AG04449 (cell line): ENCODE measurements at regions not wholly inside any gene's neighbourhood (a gene's known extent, or its start where the extent isn't known, plus 50 kb on each side); places are given as distances from the start of the nearest gene placed in this dataset.

Source experiments
- CTCF ChIA-PET: fragments of 350-600 bp; formaldehyde crosslinking; extraction: SDS; loops from one replicate; lab custom pipeline; 2021; ENCODE audit warnings: antibody characterized with exemption; lab: Yijun Ruan, JAX
- POLR2A ChIA-PET: fragments of 400-600, 350-600 bp; formaldehyde crosslinking; extraction: SDS; loops from one replicate; lab custom pipeline; 2020; ENCODE audit warnings: antibody characterized with exemption, inconsistent platforms; lab: Yijun Ruan, JAX
- DNase-seq: peaks from one replicate; pipeline ENCODE4 v3.0.0-alpha.2; 2010; ENCODE audit warnings: low read depth, low spot score
- H3K4me3 ChIP-seq: 2 replicates; pipeline ENCODE4 v1.5.1; 2011; ENCODE audit warnings: low read depth, mild to moderate bottlenecking, control low read depth, low read length
- TF ChIP-seq, protein P1 (sequence below): IDR thresholded peaks from one replicate; pipeline ENCODE4 v1.5.1; 2011; ENCODE audit warnings: mild to moderate bottlenecking, moderate library complexity, low read length, control low read depth, inconsistent platforms; ENCODE audit not compliant: insufficient read depth; ENCODE audit errors: missing control alignments

GRCh38 chr5:71794061-71794695 is 75.1 kb downstream of the CARTPT start:
- POLR2A ChIA-PET, result no interaction called here
- TF ChIP-seq, protein P1, sequence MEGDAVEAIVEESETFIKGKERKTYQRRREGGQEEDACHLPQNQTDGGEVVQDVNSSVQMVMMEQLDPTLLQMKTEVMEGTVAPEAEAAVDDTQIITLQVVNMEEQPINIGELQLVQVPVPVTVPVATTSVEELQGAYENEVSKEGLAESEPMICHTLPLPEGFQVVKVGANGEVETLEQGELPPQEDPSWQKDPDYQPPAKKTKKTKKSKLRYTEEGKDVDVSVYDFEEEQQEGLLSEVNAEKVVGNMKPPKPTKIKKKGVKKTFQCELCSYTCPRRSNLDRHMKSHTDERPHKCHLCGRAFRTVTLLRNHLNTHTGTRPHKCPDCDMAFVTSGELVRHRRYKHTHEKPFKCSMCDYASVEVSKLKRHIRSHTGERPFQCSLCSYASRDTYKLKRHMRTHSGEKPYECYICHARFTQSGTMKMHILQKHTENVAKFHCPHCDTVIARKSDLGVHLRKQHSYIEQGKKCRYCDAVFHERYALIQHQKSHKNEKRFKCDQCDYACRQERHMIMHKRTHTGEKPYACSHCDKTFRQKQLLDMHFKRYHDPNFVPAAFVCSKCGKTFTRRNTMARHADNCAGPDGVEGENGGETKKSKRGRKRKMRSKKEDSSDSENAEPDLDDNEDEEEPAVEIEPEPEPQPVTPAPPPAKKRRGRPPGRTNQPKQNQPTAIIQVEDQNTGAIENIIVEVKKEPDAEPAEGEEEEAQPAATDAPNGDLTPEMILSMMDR, result no peak
- CTCF ChIA-PET, result no interaction called here
- DNase-seq, result no peak
- H3K4me3 ChIP-seq, result no peak overlapping the region

DNA sequence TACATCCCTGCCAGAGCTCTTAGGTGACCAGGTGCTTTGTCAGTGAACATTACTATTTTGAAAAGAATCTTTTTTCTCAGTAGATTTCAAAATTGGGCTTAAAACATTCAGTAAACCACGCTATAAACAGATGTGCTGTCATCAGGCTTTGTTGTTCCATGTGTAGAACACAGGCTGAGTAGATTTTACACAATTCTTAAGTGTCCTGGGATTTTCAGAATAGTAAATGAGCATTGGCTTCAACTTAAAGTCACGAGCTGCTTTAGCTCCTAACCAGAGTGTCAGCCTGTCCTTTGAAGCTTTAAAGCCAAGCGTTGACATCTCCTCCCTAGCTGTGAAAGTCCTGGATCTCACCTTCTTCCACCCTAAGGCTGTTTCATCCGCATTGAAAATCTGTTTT is 83.6 kb downstream of the CARTPT start:
- no peak overlapping the region for H3K4me3 ChIP-seq
- ChIA-PET POLR2A (no interaction called here), CTCF (no interaction called here)
- TF ChIP-seq, protein P1, result no peak
- no peak for DNase-seq

- POLR2A ChIA-PET, result no interaction called here
- TF ChIP-seq, protein P1, result no peak
Measured at GRCh38 chr5:71806711-71807110, 87.6 kb downstream of the CARTPT start.

DNA sequence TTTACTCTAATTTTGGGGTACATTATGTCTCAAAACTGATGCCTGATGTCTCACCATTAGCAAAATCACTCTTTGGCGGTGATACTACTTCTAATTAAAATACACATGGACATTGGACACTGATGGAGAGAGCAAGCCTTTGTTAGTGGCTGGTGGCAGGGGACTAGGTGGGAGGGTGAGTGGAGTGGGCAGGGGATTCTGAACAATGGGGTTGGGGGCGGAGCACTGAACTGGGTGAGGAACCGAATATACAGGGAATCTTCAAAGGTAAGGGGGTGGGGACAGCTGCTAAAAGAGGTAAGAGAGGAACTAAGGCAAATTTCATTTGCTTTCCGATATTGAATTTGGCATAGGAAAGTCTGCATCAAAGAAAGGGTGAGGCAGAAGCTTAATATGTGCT is 88.8 kb downstream of the CARTPT start:
- TF ChIP-seq, protein P1, result no peak
- ChIA-PET CTCF (no interaction called here), POLR2A (no interaction called here)
- DNase-seq, result no peak
- no peak overlapping the region for H3K4me3 ChIP-seq

More at GRCh38 chr5:71806711-71807110, 87.6 kb downstream of the CARTPT start:
- CTCF ChIA-PET, result interaction anchor here (1.3 kb wide), 1 partner anchor 24 kb away, joined by 3 read pairs; no protein-coding TSS in a partner anchor
- no peak overlapping the region for H3K4me3 ChIP-seq
- no peak for DNase-seq

- ChIA-PET POLR2A (interaction anchor here (0.6 kb wide), 1 partner anchor 10 kb away, joined by 3 read pairs; no protein-coding TSS in a partner anchor), CTCF (interaction anchor here (0.9 to 1.3 kb wide), 2 partner anchors 27 to 210 kb away, joined by 3 read pairs; no protein-coding TSS in a partner anchor)
- no peak for DNase-seq
- TF ChIP-seq, protein P1, result no peak
- no peak overlapping the region for H3K4me3 ChIP-seq
Measured at GRCh38 chr5:71809446-71809845, 90.4 kb downstream of the CARTPT start.

DNA sequence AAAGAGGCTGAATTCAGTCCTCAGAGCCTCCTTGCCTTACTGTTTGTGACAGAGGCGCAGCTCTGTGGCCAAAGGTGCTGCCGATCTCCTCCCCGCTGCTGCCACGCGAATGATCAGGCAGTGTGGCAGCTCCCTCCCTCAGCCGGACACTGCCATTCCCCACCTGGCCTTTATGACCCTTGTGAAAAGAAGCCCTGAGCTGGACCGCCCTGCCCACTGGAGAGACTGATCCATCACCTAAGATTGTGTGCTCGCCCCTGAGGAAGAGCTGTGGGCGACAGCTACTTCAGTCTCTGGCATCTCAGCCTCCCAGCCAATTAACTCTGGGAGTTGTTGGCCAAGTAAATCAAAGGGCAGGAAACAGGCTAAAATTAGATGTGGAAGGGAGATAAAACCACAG is 90.9 kb downstream of the CARTPT start:
- TF ChIP-seq, protein P1, result no peak
- ChIA-PET CTCF (interaction anchor here (0.9 to 1.3 kb wide), 3 partner anchors 26 to 209 kb away, joined by 3 read pairs; no protein-coding TSS in a partner anchor), POLR2A (no interaction called here)
- DNase-seq, result no peak
- H3K4me3 ChIP-seq, result no peak overlapping the region
